Loucy (cell line): ENCODE measurements at regions not wholly inside any gene's neighbourhood (a gene's known extent, or its start where the extent isn't known, plus 50 kb on each side); places are given as distances from the start of the nearest gene placed in this dataset.

Experiments used
- CTCF ChIP-seq: fragments of 200-600 bp; sonication (generic); conservative IDR thresholded peaks from 2 replicates; pipeline ENCODE4 v1.5.1; 2014; ENCODE audit warnings: mild to moderate bottlenecking, antibody characterized with exemption, low read length
- EZH2phosphoT487 ChIP-seq: fragments of 200-600 bp; IDR thresholded peaks from 2 replicates; pipeline ENCODE4 v1.6.1; 2018; ENCODE audit warnings: antibody characterized with exemption, mild to moderate bottlenecking, moderate library complexity, borderline replicate concordance

- TF ChIP-seq CTCF (no peak), EZH2phosphoT487 (no peak)
These were observed 114.4 kb downstream of the TPRA1 start for GRCh38 chr3:127475975-127476705.
